ENCODE measurements at regions not wholly inside any gene's neighbourhood (a gene's known extent, or its start where the extent isn't known, plus 50 kb on each side); places are given as distances from the start of the nearest gene placed in this dataset.

- no peak overlapping the region for H3K4me3 ChIP-seq (ENCODE audit: low read depth, low read length)
- ChIA-PET CTCF (no interaction called here), POLR2A (no interaction called here)
- TF ChIP-seq CTCF (IDR thresholded peaks at IDR 0.05; ENCODE audit: insufficient read depth, low read length, missing control alignments): no peak
- DNase-seq (ENCODE audit: low read depth, low spot score): no peak
These were observed 292.5 kb upstream of the FAM98A start for GRCh38 chr2:33891616-33892015.

GRCh38 chr2:33890686-33891085 is 291.6 kb upstream of the FAM98A start:
- TF ChIP-seq CTCF (IDR thresholded peaks at IDR 0.05; ENCODE audit: insufficient read depth, low read length, missing control alignments): no peak
- no peak overlapping the region for H3K4me3 ChIP-seq (ENCODE audit: low read depth, low read length)
- CTCF ChIA-PET: no interaction called here
- no peak for DNase-seq (ENCODE audit: low read depth, low spot score)
- POLR2A ChIA-PET: no interaction called here

GRCh38 chr2:33877348-33878016 is 278.4 kb upstream of the FAM98A start:
- ChIA-PET CTCF (no interaction called here), POLR2A (no interaction called here)
- DNase-seq (ENCODE audit: low read depth, low spot score): no peak
- no peak for TF ChIP-seq CTCF (IDR thresholded peaks at IDR 0.05; ENCODE audit: insufficient read depth, low read length, missing control alignments)
- no peak overlapping the region for H3K4me3 ChIP-seq (ENCODE audit: low read depth, low read length)

GRCh38 chr2:33873076-33873605 is 274.0 kb upstream of the FAM98A start:
- ChIA-PET POLR2A (no interaction called here), CTCF (no interaction called here)
- no peak for DNase-seq (ENCODE audit: low read depth, low spot score)
- no peak for TF ChIP-seq CTCF (IDR thresholded peaks at IDR 0.05; ENCODE audit: insufficient read depth, low read length, missing control alignments)
- no peak overlapping the region for H3K4me3 ChIP-seq (ENCODE audit: low read depth, low read length)

GRCh38 chr2:33859811-33860461 is 260.8 kb upstream of the FAM98A start:
- POLR2A ChIA-PET: no interaction called here

More at GRCh38 chr2:33859811-33860461, 260.8 kb upstream of the FAM98A start:
- CTCF ChIA-PET: no interaction called here
- no peak for TF ChIP-seq CTCF (IDR thresholded peaks at IDR 0.05; ENCODE audit: insufficient read depth, low read length, missing control alignments)
- H3K4me3 ChIP-seq (ENCODE audit: low read depth, low read length): no peak overlapping the region
- no peak for DNase-seq (ENCODE audit: low read depth, low spot score)

Data from AG04449 (cell line).